Stimulated activated CD8-positive, alpha-beta memory T cell treated with anti-CD3 and anti-CD28 coated beads, Interleukin-7, amount 100 ng/mL, for 48 hours (primary cell): ENCODE measurements at regions not wholly inside any gene's neighbourhood (a gene's known extent, or its start where the extent isn't known, plus 50 kb on each side); places are given as distances from the start of the nearest gene placed in this dataset.

ENCODE experiments used
- DNase-seq, 2 donors: peaks; one replicate each; pipeline ENCODE4 v3.0.0-alpha.2; 2020; ENCODE audit warnings: low read depth in 1 of 2; ENCODE audit errors: extremely low read depth in 1 of 2

GRCh38 chr16:65445313-65446260 is 323.7 kb upstream of the CDH11 start:
- no peak for DNase-seq

- DNase-seq = no peak
These were observed 319.6 kb upstream of the CDH11 start for GRCh38 chr16:65441501-65441900.

GRCh38 chr16:65429504-65430181 is 307.8 kb upstream of the CDH11 start:
- no peak for DNase-seq

GRCh38 chr16:65426484-65426883 is 304.6 kb upstream of the CDH11 start:
- DNase-seq = no peak

- DNase-seq = no peak
These were observed 301.1 kb upstream of the CDH11 start for GRCh38 chr16:65422934-65423333.

GRCh38 chr16:65421596-65421995 is 299.7 kb upstream of the CDH11 start:
- DNase-seq = no peak

- DNase-seq = no peak
These were observed 296.6 kb upstream of the CDH11 start for GRCh38 chr16:65418435-65418834.

- DNase-seq = no peak
These were observed 293.6 kb upstream of the CDH11 start for GRCh38 chr16:65415460-65415859.

- DNase-seq = no peak
These were observed 292.6 kb upstream of the CDH11 start for GRCh38 chr16:65414284-65414984.

- DNase-seq = no peak
These were observed 292.0 kb upstream of the CDH11 start for GRCh38 chr16:65413861-65414260.

GRCh38 chr16:65410801-65411200 is 288.9 kb upstream of the CDH11 start:
- no peak for DNase-seq

GRCh38 chr16:65409510-65409909 is 287.6 kb upstream of the CDH11 start:
- no peak for DNase-seq

- DNase-seq = no peak
These were observed 285.1 kb upstream of the CDH11 start for GRCh38 chr16:65406933-65407332.

- no peak for DNase-seq
These were observed 284.3 kb upstream of the CDH11 start for GRCh38 chr16:65406116-65406515.

GRCh38 chr16:65394281-65394680 is 272.4 kb upstream of the CDH11 start:
- DNase-seq = no peak

GRCh38 chr16:65392806-65393565 is 271.1 kb upstream of the CDH11 start:
- DNase-seq = no peak

- no peak for DNase-seq
These were observed 266.7 kb upstream of the CDH11 start for GRCh38 chr16:65388592-65388991.

GRCh38 chr16:65386672-65387071 is 264.8 kb upstream of the CDH11 start:
- no peak for DNase-seq

GRCh38 chr16:65384441-65384840 is 262.6 kb upstream of the CDH11 start:
- DNase-seq = no peak

GRCh38 chr16:65377195-65377594 is 255.3 kb upstream of the CDH11 start:
- DNase-seq = no peak

- DNase-seq = no peak
These were observed 254.7 kb upstream of the CDH11 start for GRCh38 chr16:65376601-65377000.
